Suprapubic skin (tissue), 4 donors: ENCODE measurements at regions not wholly inside any gene's neighbourhood (a gene's known extent, or its start where the extent isn't known, plus 50 kb on each side); places are given as distances from the start of the nearest gene placed in this dataset.

Source experiments
- CTCF ChIP-seq, 2 donors: fragments of 200-600 bp in 1 of 2; fragments of 450-650 bp in 1 of 2; sonication (generic) in 1 of 2; IDR thresholded peaks; one replicate each; pipeline ENCODE4 v1.5.1; 2016 to 2019; ENCODE audit warnings: antibody characterized with exemption in 2 of 2, mild to moderate bottlenecking in 1 of 2, moderate library complexity in 1 of 2
- EP300 ChIP-seq: sonication (generic); formaldehyde crosslinking; IDR thresholded peaks from one replicate; pipeline ENCODE4 v1.6.1; 2017; ENCODE audit warnings: antibody characterized with exemption
- POLR2A ChIP-seq, 2 donors: fragments of 450-650 bp; IDR thresholded peaks; one replicate each; pipeline ENCODE4 v1.6.1; 2017; ENCODE audit warnings: antibody characterized with exemption in 2 of 2, mild to moderate bottlenecking in 2 of 2, moderate library complexity in 2 of 2
- POLR2AphosphoS5 ChIP-seq, 3 donors: sonication (generic); formaldehyde crosslinking; IDR thresholded peaks; one replicate each; pipeline ENCODE4 v1.6.1; 2017; ENCODE audit warnings: antibody characterized with exemption in 3 of 3

- TF ChIP-seq CTCF (IDR thresholded peaks at IDR 0.05) (no peak), EP300 (no peak), POLR2A (IDR thresholded peaks at IDR 0.05) (no peak), POLR2AphosphoS5 (IDR thresholded peaks at IDR 0.05) (no peak)
Measured at GRCh38 chr3:99479768-99480167, 158.6 kb upstream of the COL8A1 start.
